ENCODE measurements at regions not wholly inside any gene's neighbourhood (a gene's known extent, or its start where the extent isn't known, plus 50 kb on each side); places are given as distances from the start of the nearest gene placed in this dataset.

DNA sequence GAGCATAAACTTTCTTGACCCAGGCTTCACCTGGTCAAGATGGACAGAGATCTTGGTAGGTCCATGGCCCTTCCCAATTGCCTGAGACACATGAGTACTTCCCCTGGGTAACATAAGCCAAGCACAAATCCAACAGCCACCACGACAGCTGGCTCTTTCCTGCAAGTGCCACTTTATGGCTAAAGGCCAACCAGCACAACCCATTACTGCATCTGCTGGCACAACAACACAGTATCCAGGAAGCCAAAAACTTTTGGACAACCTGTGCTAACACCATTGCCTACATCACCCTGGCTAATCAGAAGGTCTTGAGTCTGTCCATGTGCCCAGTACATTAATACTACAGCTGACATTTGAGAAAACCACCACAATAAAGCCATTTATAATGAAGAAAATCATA, 548.0 kb upstream of the SEMA3D start:
- no peaks in the 10 kb centered on the region for H3K79me2 ChIP-seq (ENCODE audit: insufficient read depth, low read length)
- H3K9me3 ChIP-seq (ENCODE audit: insufficient read depth, low read length): no peaks in the 10 kb centered on the region
- TF ChIP-seq, protein P1, sequence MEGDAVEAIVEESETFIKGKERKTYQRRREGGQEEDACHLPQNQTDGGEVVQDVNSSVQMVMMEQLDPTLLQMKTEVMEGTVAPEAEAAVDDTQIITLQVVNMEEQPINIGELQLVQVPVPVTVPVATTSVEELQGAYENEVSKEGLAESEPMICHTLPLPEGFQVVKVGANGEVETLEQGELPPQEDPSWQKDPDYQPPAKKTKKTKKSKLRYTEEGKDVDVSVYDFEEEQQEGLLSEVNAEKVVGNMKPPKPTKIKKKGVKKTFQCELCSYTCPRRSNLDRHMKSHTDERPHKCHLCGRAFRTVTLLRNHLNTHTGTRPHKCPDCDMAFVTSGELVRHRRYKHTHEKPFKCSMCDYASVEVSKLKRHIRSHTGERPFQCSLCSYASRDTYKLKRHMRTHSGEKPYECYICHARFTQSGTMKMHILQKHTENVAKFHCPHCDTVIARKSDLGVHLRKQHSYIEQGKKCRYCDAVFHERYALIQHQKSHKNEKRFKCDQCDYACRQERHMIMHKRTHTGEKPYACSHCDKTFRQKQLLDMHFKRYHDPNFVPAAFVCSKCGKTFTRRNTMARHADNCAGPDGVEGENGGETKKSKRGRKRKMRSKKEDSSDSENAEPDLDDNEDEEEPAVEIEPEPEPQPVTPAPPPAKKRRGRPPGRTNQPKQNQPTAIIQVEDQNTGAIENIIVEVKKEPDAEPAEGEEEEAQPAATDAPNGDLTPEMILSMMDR (IDR thresholded peaks at IDR 0.05; ENCODE audit: insufficient read depth, low read length, poor library complexity, severe bottlenecking): no peak
- no peaks in the 10 kb centered on the region for H4K20me1 ChIP-seq (ENCODE audit: low read depth, low read length)
- H3K4me3 ChIP-seq (ENCODE audit: insufficient read depth, low read length, poor library complexity, severe bottlenecking): no peak overlapping the region
- H3K27ac ChIP-seq (ENCODE audit: low read depth, low read length): no peak overlapping the region
- no peaks in the 10 kb centered on the region for H3F3A ChIP-seq (ENCODE audit: insufficient read depth)
- no peak overlapping the region for H2AFZ ChIP-seq (ENCODE audit: low read depth, low read length, severe bottlenecking)
- no peaks in the 10 kb centered on the region for H3K27me3 ChIP-seq (ENCODE audit: low read length)
- no peak overlapping the region for H3K9ac ChIP-seq (ENCODE audit: low read length)
- H3K36me3 ChIP-seq (ENCODE audit: low read length): no peaks in the 10 kb centered on the region
- H3K9me2 ChIP-seq (replicated peaks; ENCODE audit: insufficient read depth, low read length): no peaks in the 10 kb centered on the region
- H3K4me2 ChIP-seq (ENCODE audit: low read depth, low read length, poor library complexity, severe bottlenecking): no peak overlapping the region

DNA sequence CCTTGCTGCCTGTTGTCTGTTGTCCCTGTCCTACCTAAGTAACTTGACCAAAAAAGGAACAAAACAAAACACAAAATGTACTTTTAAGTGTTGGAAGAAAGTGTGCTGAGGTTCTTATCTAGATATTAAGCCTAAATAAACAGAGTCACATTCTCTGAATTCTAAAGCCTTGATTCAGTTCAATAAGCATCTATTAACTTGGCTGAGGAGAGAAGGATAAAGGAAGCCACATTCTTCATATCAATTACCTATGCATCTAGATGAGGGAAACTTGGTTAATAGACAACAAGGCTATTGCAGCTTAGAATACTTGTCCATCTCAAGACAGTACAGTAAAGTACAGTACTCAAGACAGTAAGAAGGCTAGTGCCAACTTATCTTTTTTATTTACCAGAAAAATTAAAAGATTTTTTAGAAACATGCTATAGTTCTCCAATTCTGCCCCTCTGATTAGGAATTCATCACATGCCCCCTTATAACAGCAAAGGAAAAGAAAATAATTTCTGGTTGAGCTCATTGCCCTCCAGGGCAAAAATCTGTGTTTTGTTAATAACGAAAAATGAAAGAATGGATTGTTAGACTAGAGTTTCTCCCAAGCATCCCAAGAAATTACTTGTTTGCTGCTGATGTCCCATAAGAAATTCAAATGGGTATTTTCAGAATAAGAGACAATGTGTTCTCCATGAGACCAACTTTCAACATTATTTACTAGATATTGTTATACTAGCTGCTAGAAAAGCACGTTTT, 546.5 kb upstream of the SEMA3D start:
- Histone ChIP-seq H3K4me2 (ENCODE audit: low read depth, low read length, poor library complexity, severe bottlenecking) (no peak overlapping the region), H2AFZ (ENCODE audit: low read depth, low read length, severe bottlenecking) (no peak overlapping the region), H3K9ac (ENCODE audit: low read length) (no peak overlapping the region), H3K9me2 (replicated peaks; ENCODE audit: insufficient read depth, low read length) (no peaks in the 10 kb centered on the region), H3K27ac (ENCODE audit: low read depth, low read length) (no peak overlapping the region), H3K79me2 (ENCODE audit: insufficient read depth, low read length) (no peaks in the 10 kb centered on the region), H3F3A (ENCODE audit: insufficient read depth) (no peaks in the 10 kb centered on the region), H3K36me3 (ENCODE audit: low read length) (no peaks in the 10 kb centered on the region), H3K27me3 (ENCODE audit: low read length) (no peaks in the 10 kb centered on the region), H3K4me3 (ENCODE audit: insufficient read depth, low read length, poor library complexity, severe bottlenecking) (no peak overlapping the region), H3K9me3 (ENCODE audit: insufficient read depth, low read length) (no peaks in the 10 kb centered on the region), H4K20me1 (ENCODE audit: low read depth, low read length) (no peaks in the 10 kb centered on the region)
- TF ChIP-seq EZH2phosphoT487 (conservative IDR thresholded peaks at IDR 0.05; ENCODE audit: low read length): no peak
- TF ChIP-seq, protein P1 (IDR thresholded peaks at IDR 0.05; ENCODE audit: insufficient read depth, low read length, poor library complexity, severe bottlenecking): no peak

DNA sequence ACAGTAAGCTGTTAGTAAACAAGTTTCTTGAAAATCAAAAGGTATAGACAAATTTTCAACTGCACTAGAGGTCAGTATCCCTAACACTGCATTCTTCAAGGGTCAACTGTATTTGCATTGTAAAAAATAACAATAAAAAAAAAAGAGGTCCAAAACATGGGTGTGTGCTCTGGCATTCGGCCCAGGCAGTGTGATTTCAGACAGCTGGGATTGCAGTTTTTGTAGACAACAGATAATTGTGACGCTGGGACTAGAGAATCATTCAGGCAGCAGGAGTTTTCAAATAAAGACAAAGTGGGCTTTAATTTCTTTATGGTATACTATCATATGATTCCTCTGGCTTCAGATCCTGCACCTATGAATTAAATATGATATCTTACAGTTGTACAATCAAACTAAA, 543.2 kb upstream of the SEMA3D start:
- Histone ChIP-seq H3K4me2 (ENCODE audit: low read depth, low read length, poor library complexity, severe bottlenecking) (no peak overlapping the region), H4K20me1 (ENCODE audit: low read depth, low read length) (peaks cover 2% of the 10 kb centered on the region; the same call in 1 of the 2 replicates), H3K9ac (ENCODE audit: low read length) (no peak overlapping the region), H3K4me3 (ENCODE audit: insufficient read depth, low read length, poor library complexity, severe bottlenecking) (no peak overlapping the region), H3K36me3 (ENCODE audit: low read length) (no peaks in the 10 kb centered on the region), H3K79me2 (ENCODE audit: insufficient read depth, low read length) (no peaks in the 10 kb centered on the region), H2AFZ (ENCODE audit: low read depth, low read length, severe bottlenecking) (no peak overlapping the region), H3K27ac (ENCODE audit: low read depth, low read length) (no peak overlapping the region), H3K9me3 (ENCODE audit: insufficient read depth, low read length) (no peaks in the 10 kb centered on the region), H3F3A (ENCODE audit: insufficient read depth) (no peaks in the 10 kb centered on the region), H3K9me2 (replicated peaks; ENCODE audit: insufficient read depth, low read length) (no peaks in the 10 kb centered on the region), H3K27me3 (ENCODE audit: low read length) (no peaks in the 10 kb centered on the region)
- TF ChIP-seq, protein P1 (IDR thresholded peaks at IDR 0.05; ENCODE audit: insufficient read depth, low read length, poor library complexity, severe bottlenecking): no peak
- TF ChIP-seq EZH2phosphoT487 (conservative IDR thresholded peaks at IDR 0.05; ENCODE audit: low read length): no peak

Measured in SU-DHL-6 (cell line).